NCI-H446 treated with DMSO at 0.1 percent for 48 hours (cell line): ENCODE measurements at regions not wholly inside any gene's neighbourhood (a gene's known extent, or its start where the extent isn't known, plus 50 kb on each side); places are given as distances from the start of the nearest gene placed in this dataset.

Experiments
- DNase-seq: peaks from one replicate; lab custom pipeline; 2025; lab: John Stamatoyannopoulos, UW

- no peak for DNase-seq
Measured at GRCh38 chr10:33412653-33413361, 78.3 kb upstream of the NRP1 start.

GRCh38 chr10:33412241-33412640 lies 77.8 kb upstream of the NRP1 start:
- no peak for DNase-seq

GRCh38 chr10:33410860-33411234 lies 76.4 kb upstream of the NRP1 start:
- no peak for DNase-seq

- no peak for DNase-seq
Measured at GRCh38 chr10:33410096-33410859, 75.8 kb upstream of the NRP1 start.

- DNase-seq: no peak
Measured at GRCh38 chr10:33406596-33406995, 72.1 kb upstream of the NRP1 start.

- DNase-seq: no peak
Measured at GRCh38 chr10:33402220-33403073, 68.0 kb upstream of the NRP1 start.

GRCh38 chr10:33401300-33401699 lies 66.8 kb upstream of the NRP1 start:
- no peak for DNase-seq

- no peak for DNase-seq
Measured at GRCh38 chr10:33398796-33399195, 64.3 kb upstream of the NRP1 start.

- no peak for DNase-seq
Measured at GRCh38 chr10:33396938-33397337, 62.5 kb upstream of the NRP1 start.

- no peak for DNase-seq
Measured at GRCh38 chr10:33396279-33396678, 61.8 kb upstream of the NRP1 start.

GRCh38 chr10:33395201-33395600 lies 60.7 kb upstream of the NRP1 start:
- DNase-seq: no peak

- DNase-seq: no peak
Measured at GRCh38 chr10:33392706-33393105, 58.2 kb upstream of the NRP1 start.

- DNase-seq: no peak
Measured at GRCh38 chr10:33391611-33392465, 57.4 kb upstream of the NRP1 start.

GRCh38 chr10:33390046-33390445 lies 55.6 kb upstream of the NRP1 start:
- no peak for DNase-seq

- DNase-seq: no peak
Measured at GRCh38 chr10:33388785-33389184, 54.3 kb upstream of the NRP1 start.

GRCh38 chr10:33388382-33388781 lies 53.9 kb upstream of the NRP1 start:
- DNase-seq: no peak

- no peak for DNase-seq
Measured at GRCh38 chr10:33387720-33388119, 53.3 kb upstream of the NRP1 start.

GRCh38 chr10:33386926-33387325 lies 52.5 kb upstream of the NRP1 start:
- no peak for DNase-seq

GRCh38 chr10:33385686-33386085 lies 51.2 kb upstream of the NRP1 start:
- DNase-seq: no peak

GRCh38 chr10:33385015-33385414 lies 50.5 kb upstream of the NRP1 start:
- DNase-seq: no peak
